Epithelial cell of proximal tubule (primary cell): ENCODE measurements at regions not wholly inside any gene's neighbourhood (a gene's known extent, or its start where the extent isn't known, plus 50 kb on each side); places are given as distances from the start of the nearest gene placed in this dataset.

Experiments
- DNase-seq: peaks from one replicate; pipeline ENCODE4 v3.0.0-alpha.2; 2011; ENCODE audit warnings: low read depth
- H3K4me3 ChIP-seq: 2 replicates; pipeline ENCODE4 v1.5.1; 2011; ENCODE audit warnings: low read depth, mild to moderate bottlenecking, low read length
- CTCF ChIP-seq: conservative IDR thresholded peaks from 2 replicates; pipeline ENCODE4 v1.5.1; 2012; ENCODE audit warnings: low read depth, mild to moderate bottlenecking, low read length

DNA sequence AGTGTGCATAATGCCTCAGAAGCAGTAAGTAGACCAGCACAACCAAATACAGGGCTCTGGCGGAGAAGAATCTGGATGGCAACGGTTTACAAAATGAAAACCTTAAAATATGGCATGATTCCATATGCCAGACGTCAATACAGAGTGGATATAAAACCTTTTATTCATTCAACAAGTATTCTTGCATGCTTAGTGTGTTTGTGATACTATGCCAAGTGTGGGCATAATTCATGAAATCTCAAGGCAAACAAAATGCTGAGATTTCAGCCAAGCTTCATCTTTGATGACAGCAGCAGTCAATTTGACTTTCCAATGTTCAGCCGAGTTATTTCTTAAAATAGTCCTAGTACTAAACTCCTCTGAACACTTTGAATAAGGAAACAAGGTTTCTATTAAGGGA, 119.4 kb downstream of the CD24 start:
- no peak for TF ChIP-seq CTCF
- DNase-seq: no peak
- H3K4me3 ChIP-seq: no peak overlapping the region

GRCh38 chr6:106849676-106850332, 124.7 kb downstream of the CD24 start:
- TF ChIP-seq CTCF: no peak
- H3K4me3 ChIP-seq: no peak overlapping the region

GRCh38 chr6:106849120-106849519, 125.4 kb downstream of the CD24 start:
- no peak for DNase-seq
- no peak overlapping the region for H3K4me3 ChIP-seq
- TF ChIP-seq CTCF: no peak

More at GRCh38 chr6:106849676-106850332, 124.7 kb downstream of the CD24 start:
- no peak for DNase-seq

DNA sequence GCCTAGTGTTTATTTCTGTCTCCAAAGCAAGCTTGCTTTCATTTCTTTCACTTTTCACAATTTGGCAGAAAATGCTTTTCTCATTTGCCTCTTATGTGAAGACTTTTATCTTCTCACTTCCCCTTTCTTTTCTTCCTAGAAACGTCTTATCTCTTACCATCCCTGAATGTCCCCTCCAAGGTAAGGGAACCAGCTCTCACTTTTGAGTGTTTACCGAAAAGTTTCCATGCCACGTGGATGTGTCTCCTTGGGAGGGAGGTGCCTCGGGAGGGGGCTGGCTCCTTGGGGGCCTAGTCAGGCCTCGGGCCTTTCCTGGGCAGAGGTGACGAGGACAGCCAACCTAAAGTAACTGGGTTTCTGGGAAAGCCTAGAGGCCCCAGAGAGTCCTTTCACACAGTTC, 127.4 kb downstream of the CD24 start:
- no peak overlapping the region for H3K4me3 ChIP-seq
- no peak for TF ChIP-seq CTCF
- no peak for DNase-seq

DNA sequence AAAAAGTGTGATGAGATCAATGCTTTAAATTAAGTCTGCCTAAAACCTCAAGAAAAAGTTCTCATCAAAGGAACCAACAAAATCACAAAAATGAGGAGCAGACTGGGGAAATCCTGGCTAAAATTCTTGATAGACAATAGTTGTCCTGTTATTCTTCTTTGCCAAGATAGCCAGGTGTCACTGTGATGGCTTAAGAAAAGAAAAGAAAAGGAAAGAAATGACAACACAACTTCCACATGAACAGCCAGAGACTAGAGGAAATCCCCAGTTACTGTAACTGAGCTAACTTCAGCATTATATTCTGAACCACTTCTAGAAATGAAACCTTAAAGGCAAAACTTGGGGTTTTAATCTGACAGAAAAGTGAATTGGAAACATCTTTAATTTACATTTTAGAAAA, 129.6 kb downstream of the CD24 start:
- no peak for TF ChIP-seq CTCF
- DNase-seq: no peak
- no peak overlapping the region for H3K4me3 ChIP-seq

GRCh38 chr6:106832766-106833510, 141.6 kb downstream of the CD24 start:
- no peak for TF ChIP-seq CTCF
- DNase-seq: no peak
- no peak overlapping the region for H3K4me3 ChIP-seq

GRCh38 chr6:106830930-106831329, 143.6 kb downstream of the CD24 start:
- no peak for TF ChIP-seq CTCF
- DNase-seq: no peak
- H3K4me3 ChIP-seq: no peak overlapping the region
